Suprapubic skin (tissue), 3 donors: ENCODE measurements at regions not wholly inside any gene's neighbourhood (a gene's known extent, or its start where the extent isn't known, plus 50 kb on each side); places are given as distances from the start of the nearest gene placed in this dataset.

Source experiments
- CTCF ChIP-seq, 2 donors: fragments of 200-600 bp in 1 of 2; fragments of 450-650 bp in 1 of 2; sonication (generic) in 1 of 2; IDR thresholded peaks; one replicate each; pipeline ENCODE4 v1.5.1; 2016 to 2019; ENCODE audit warnings: antibody characterized with exemption in 2 of 2, mild to moderate bottlenecking in 1 of 2, moderate library complexity in 1 of 2
- POLR2A ChIP-seq, 2 donors: fragments of 450-650 bp; IDR thresholded peaks; one replicate each; pipeline ENCODE4 v1.6.1; 2017; ENCODE audit warnings: antibody characterized with exemption in 2 of 2, mild to moderate bottlenecking in 2 of 2, moderate library complexity in 2 of 2

GRCh38 chr7:88523645-88524044, 217.0 kb upstream of the STEAP4 start:
- TF ChIP-seq CTCF (IDR thresholded peaks at IDR 0.05), result no peak
- no peak for TF ChIP-seq POLR2A (IDR thresholded peaks at IDR 0.05)
